ENCODE measurements at regions not wholly inside any gene's neighbourhood (a gene's known extent, or its start where the extent isn't known, plus 50 kb on each side); places are given as distances from the start of the nearest gene placed in this dataset.
A peak's percentile ranks its signal among the peaks of the same experiment; 100 is the strongest.

GRCh38 chr10:52438119-52438518 lies 124.0 kb downstream of the DKK1 start:
- DNase-seq (no peak), ATAC-seq (no peak)
- TF ChIP-seq CTCF (IDR thresholded peaks at IDR 0.05) (no peak), POLR2A (IDR thresholded peaks at IDR 0.05) (no peak)
- intact Hi-C loops (cut with DNase I), result no loop called here
- 78 to 88% (median 83%) methylated on average over 6 of the region's 6 CpGs for WGBS, 4 donors
- H3K4me1 ChIP-seq, result peaks cover 0 to 2% (median 0%) of the 10 kb centered on the region in 12 donors
- H3K9me3 ChIP-seq, result no peaks in the 10 kb centered on the region
- H3K27me3 ChIP-seq, result no peaks in the 10 kb centered on the region
- no peaks in the 10 kb centered on the region for H3K36me3 ChIP-seq
- no peak overlapping the region for H3K4me3 ChIP-seq
- no peak overlapping the region for H3K27ac ChIP-seq

DNA sequence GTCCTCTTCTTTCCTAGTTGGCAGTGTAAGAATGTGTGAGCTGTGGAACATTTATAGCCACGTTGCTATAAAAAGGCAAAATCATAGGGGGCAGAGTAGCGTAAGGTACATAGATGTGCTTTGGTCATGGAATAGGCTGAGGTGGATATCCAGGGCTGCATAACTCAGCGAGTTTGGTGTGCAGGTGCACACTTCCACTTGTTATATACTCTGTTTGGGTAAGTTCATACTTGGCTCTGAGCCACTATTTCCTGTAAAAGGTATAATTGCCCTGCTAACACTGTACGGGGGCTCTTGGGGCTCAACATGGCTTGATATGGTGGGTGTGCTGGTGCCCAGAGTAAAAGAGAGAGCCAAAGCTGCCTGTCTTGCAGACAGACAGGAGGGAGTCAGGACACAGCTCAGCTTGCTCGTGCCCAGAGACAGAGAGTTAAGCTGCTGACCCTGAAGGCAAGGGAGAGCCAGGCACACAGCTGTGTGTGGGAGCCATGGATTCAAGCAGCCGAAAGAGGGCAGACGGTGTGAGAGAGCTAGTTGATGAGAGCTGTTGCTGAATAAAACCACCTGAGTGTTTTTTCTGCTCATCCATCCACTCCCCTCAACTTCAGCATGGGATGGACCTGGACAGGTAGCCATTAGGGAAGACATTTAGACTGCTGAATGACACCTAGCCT lies 126.7 kb downstream of the DKK1 start:
- Histone ChIP-seq H3K4me1 (peaks cover 0 to 5% (median 0%) of the 10 kb centered on the region in 12 donors), H3K4me3 (no peak overlapping the region), H3K27me3 (no peaks in the 10 kb centered on the region), H3K27ac (no peak overlapping the region), H3K9me3 (no peaks in the 10 kb centered on the region), H3K36me3 (no peaks in the 10 kb centered on the region)
- ATAC-seq, result peak in 1 of 4 donors; percentile 20
- TF ChIP-seq POLR2A (IDR thresholded peaks at IDR 0.05) (no peak), CTCF (IDR thresholded peaks at IDR 0.05) (no peak)
- WGBS, 4 donors, result 57 to 61% (median 59%) methylated on average over 7 of the region's 7 CpGs
- intact Hi-C loops (cut with DNase I), result no loop called here
- no peak for DNase-seq

DNA sequence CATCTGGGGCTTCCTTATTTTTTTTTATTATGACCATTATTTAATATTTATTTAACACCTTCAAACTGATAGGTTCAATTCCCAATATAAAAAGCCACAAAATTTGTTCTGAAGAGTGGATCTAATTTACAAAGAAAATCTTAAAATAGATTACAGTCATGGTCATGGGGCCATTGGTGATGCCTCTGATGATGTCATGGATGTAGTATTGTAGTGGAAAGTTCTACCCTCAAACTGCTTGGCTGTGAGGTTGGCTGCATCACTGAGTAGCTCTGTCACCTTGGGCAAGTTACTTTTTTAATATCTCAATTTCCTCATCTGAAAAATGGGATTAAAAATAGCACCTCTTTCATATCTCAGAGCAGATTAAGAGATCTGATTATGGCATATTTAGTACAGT lies 128.5 kb downstream of the DKK1 start:
- DNase-seq, result no peak
- Histone ChIP-seq H3K9me3 (no peaks in the 10 kb centered on the region), H3K27me3 (no peaks in the 10 kb centered on the region), H3K4me3 (no peak overlapping the region), H3K36me3 (no peaks in the 10 kb centered on the region), H3K4me1 (peaks cover 0 to 5% (median 0%) of the 10 kb centered on the region in 12 donors), H3K27ac (no peak overlapping the region)
- intact Hi-C loops (cut with DNase I), result no loop called here
- TF ChIP-seq POLR2A (IDR thresholded peaks at IDR 0.05) (no peak), CTCF (IDR thresholded peaks at IDR 0.05) (no peak)
- ATAC-seq, result no peak

DNA sequence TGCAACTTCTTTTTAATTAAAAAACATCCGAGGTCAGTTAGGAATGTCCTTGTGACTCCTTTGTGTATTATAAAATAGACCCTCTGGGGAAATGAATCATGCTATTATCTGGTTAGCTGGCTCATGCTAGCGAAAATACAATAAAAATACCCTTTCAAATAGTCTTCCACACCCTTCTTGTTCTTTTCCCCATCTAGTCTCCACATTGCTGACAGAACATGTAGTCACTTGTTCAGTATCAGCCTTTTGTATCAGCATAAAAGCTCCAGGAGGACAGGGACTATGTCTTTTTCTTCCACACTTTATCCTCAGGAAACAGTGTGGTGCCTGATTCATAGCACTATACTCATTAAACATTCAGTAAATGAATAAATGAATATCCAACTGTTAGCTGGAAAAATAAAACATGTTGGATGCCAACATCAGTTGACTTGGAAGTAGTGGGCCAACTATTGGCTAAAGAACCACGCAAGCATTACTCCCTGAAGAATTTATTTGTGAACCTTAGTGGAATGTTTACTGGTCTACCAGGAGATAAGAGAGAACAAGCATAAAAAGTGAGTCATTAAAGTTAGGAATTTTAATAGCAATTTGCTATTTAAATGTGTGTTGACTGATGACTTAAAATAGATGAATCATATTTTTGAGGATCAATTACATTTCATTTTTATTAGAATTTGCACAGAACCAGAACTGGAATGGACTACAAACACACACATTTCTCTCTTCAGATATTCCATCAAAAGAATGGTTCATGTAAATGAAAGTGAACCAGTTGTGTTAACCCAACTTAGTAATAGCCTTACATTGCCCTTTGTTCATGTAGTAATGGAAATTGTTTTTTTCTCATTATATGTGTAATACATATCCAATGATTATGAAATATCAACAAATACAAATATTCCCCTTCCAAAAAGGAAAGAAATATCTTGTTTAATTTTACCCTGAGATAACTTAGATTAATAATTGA lies 129.6 kb downstream of the DKK1 start:
- no peaks in the 10 kb centered on the region for H3K27me3 ChIP-seq
- DNase-seq, result no peak
- TF ChIP-seq CTCF (IDR thresholded peaks at IDR 0.05), result no peak
- no peak for TF ChIP-seq POLR2A (IDR thresholded peaks at IDR 0.05)
- peaks cover 0 to 5% (median 0%) of the 10 kb centered on the region in 12 donors for H3K4me1 ChIP-seq
- ATAC-seq, result peak in 1 of 4 donors; percentile 55
- H3K36me3 ChIP-seq, result no peaks in the 10 kb centered on the region
- intact Hi-C loops (cut with DNase I), result no loop called here
- H3K4me3 ChIP-seq, result no peak overlapping the region
- H3K27ac ChIP-seq, result no peak overlapping the region
- 41 to 56% (median 44%) methylated on average over 3 of the region's 3 CpGs for WGBS, 4 donors
- no peaks in the 10 kb centered on the region for H3K9me3 ChIP-seq
